Colonic mucosa (tissue), 4 donors: ENCODE measurements at regions not wholly inside any gene's neighbourhood (a gene's known extent, or its start where the extent isn't known, plus 50 kb on each side); places are given as distances from the start of the nearest gene placed in this dataset.

Experiments
- DNase-seq: peaks from one replicate; pipeline ENCODE4 v3.0.0-alpha.2; 2020
- H3K27ac ChIP-seq: fragments of 200-600 bp; one replicate; pipeline ENCODE4 v1.8.0; 2021
- H3K27me3 ChIP-seq: fragments of 200-600 bp; one replicate; pipeline ENCODE4 v1.8.0; 2021
- H3K36me3 ChIP-seq: fragments of 200-600 bp; one replicate; pipeline ENCODE4 v1.8.0; 2021
- H3K4me1 ChIP-seq: fragments of 200-600 bp; one replicate; pipeline ENCODE4 v1.8.0; 2021; ENCODE audit warnings: mild to moderate bottlenecking
- H3K4me3 ChIP-seq: fragments of 200-600 bp; one replicate; pipeline ENCODE4 v1.8.0; 2021
- H3K9ac ChIP-seq, 2 donors: one replicate each; pipeline ENCODE4 v1.7.0; 2013; ENCODE audit warnings: control low read depth in 2 of 2, low read depth in 2 of 2, low read length in 2 of 2
- H3K9me3 ChIP-seq: fragments of 200-600 bp; one replicate; pipeline ENCODE4 v1.8.0; 2021
- intact Hi-C: fragments of 100-400 bp; cut with DNase I; formaldehyde crosslinking; loops from one replicate; pipeline ENCODE4 v1.14.1; 2022
- TF ChIP-seq, protein P1 (sequence below): fragments of 200-600 bp; IDR thresholded peaks from one replicate; pipeline ENCODE4 v1.8.0; 2022; ENCODE audit warnings: antibody characterized with exemption, mild to moderate bottlenecking
- donor health status: healthy.
- donor health status: DM: no; HTN: no; CAD: no.
- donor health status: DM: no; HTN: no; CAD: no.

DNA sequence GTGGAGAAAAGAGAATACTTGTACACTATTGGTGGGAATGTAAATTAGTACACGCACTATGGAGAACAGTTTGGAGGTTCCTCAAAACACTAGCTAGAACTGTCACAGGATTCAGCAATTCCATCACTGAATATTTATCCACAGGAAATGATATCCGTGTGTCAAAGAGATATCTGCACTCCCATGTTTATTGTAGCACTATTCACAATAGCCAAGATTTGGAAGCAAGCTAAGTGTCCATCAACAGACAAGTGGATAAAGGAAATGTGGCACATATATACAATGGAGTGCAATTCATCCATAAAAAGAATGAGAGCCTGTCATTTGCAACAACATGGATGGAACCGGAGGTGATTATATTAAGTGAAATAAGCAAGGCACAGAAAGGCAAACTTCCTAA, 428.5 kb downstream of the CCDC91 start:
- TF ChIP-seq, protein P1, sequence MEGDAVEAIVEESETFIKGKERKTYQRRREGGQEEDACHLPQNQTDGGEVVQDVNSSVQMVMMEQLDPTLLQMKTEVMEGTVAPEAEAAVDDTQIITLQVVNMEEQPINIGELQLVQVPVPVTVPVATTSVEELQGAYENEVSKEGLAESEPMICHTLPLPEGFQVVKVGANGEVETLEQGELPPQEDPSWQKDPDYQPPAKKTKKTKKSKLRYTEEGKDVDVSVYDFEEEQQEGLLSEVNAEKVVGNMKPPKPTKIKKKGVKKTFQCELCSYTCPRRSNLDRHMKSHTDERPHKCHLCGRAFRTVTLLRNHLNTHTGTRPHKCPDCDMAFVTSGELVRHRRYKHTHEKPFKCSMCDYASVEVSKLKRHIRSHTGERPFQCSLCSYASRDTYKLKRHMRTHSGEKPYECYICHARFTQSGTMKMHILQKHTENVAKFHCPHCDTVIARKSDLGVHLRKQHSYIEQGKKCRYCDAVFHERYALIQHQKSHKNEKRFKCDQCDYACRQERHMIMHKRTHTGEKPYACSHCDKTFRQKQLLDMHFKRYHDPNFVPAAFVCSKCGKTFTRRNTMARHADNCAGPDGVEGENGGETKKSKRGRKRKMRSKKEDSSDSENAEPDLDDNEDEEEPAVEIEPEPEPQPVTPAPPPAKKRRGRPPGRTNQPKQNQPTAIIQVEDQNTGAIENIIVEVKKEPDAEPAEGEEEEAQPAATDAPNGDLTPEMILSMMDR = no peak
- H3K27ac ChIP-seq = no peak overlapping the region
- no peaks in the 10 kb centered on the region for H3K36me3 ChIP-seq
- intact Hi-C loops = no loop called here
- no peaks in the 10 kb centered on the region for H3K9me3 ChIP-seq
- H3K4me1 ChIP-seq = no peaks in the 10 kb centered on the region
- no peak overlapping the region for H3K9ac ChIP-seq
- H3K27me3 ChIP-seq = no peaks in the 10 kb centered on the region
- H3K4me3 ChIP-seq = no peak overlapping the region
- DNase-seq = no peak

DNA sequence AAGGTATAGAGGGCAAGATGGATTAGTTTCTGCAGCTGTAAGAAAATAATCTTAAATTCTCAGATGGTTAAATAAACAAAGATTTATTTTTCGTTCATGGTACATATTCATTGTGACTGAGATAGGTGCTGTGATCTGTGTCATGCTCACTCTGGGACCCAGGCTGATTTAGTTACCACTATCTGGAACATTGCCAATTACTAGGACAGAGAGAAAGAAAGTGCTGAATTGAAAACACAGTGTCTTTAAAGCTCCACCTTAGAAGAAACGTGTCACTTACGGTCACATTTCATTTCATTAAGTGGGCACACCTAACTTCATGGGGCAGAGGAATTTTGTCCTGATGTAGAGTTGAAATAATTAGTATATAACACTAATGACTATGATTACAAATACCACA, 430.0 kb downstream of the CCDC91 start:
- no peak overlapping the region for H3K27ac ChIP-seq
- H3K9ac ChIP-seq = no peak overlapping the region
- no peaks in the 10 kb centered on the region for H3K9me3 ChIP-seq
- DNase-seq = no peak
- no peaks in the 10 kb centered on the region for H3K27me3 ChIP-seq
- intact Hi-C loops = no loop called here
- no peaks in the 10 kb centered on the region for H3K4me1 ChIP-seq
- TF ChIP-seq, protein P1 = no peak
- no peak overlapping the region for H3K4me3 ChIP-seq
- H3K36me3 ChIP-seq = no peaks in the 10 kb centered on the region

DNA sequence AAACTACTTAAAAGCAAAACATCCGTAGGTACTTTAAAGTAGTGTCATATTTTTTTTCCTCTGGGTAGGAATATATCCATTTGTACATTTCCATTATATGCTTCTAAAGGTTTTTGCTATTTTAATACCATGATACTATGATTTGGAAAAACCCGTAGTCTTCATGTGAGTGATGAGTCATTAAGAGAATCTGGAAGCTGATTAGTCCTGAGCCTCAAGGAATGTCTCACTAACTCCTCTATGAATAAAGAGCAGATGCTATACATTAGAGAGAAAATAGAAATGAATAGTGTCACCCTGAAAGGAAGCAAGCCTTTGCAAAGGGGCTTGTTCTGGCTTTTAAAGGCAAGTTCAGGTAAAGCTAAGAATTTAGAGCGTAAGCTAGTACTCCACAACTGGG, 432.1 kb downstream of the CCDC91 start:
- Histone ChIP-seq H3K36me3 (no peaks in the 10 kb centered on the region), H3K4me3 (no peak overlapping the region), H3K4me1 (no peaks in the 10 kb centered on the region), H3K27me3 (no peaks in the 10 kb centered on the region), H3K9me3 (no peaks in the 10 kb centered on the region), H3K9ac (no peak overlapping the region), H3K27ac (no peak overlapping the region)
- TF ChIP-seq, protein P1 = no peak
- no peak for DNase-seq
- intact Hi-C loops = no loop called here

DNA sequence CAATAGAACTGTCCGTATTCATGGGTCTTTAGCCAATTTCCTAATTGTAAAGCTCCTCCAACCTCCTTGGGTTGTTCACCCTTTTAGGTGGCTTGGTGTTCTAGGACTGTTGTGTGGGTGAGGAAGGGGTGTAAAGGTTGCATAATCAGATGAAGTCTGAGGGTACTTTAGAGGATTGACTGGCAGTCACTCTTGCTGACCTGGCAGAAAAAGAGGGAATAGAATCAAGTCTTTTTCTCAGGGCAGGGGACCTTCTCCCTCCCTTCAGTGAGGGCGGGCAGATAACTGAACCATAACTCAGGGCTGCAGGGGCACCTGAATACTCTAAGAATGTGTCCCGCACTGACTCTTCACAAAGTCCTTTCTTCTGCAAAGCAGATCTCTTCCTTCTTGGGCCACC, 436.2 kb downstream of the CCDC91 start:
- Histone ChIP-seq H3K36me3 (no peaks in the 10 kb centered on the region), H3K27ac (no peak overlapping the region), H3K9me3 (no peaks in the 10 kb centered on the region), H3K4me3 (no peak overlapping the region), H3K27me3 (no peaks in the 10 kb centered on the region), H3K4me1 (no peaks in the 10 kb centered on the region), H3K9ac (no peak overlapping the region)
- intact Hi-C loops = no loop called here
- DNase-seq = no peak
- TF ChIP-seq, protein P1 = no peak

DNA sequence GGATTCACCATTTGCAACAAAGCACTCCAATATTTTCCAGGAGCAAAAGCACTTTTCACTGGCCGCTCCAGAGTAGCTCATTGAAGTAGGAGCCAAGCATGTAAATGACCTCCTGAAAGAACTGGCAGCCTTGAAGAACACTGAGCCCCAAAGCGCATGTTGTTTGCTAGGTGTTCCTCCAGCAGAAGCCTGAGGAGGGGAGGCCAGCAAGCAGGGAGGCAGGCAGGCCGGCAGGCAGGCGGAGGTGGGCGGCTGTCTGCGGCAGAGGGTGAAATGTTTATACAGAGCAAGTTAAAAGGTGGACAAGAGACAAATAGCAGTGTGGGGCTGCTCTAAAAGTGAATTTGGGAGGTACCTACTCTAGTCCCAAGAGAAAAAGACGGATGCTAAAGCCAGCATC, 439.4 kb downstream of the CCDC91 start:
- intact Hi-C loops = no loop called here
- Histone ChIP-seq H3K9ac (no peak overlapping the region), H3K4me3 (no peak overlapping the region), H3K27me3 (no peaks in the 10 kb centered on the region), H3K36me3 (no peaks in the 10 kb centered on the region), H3K27ac (no peak overlapping the region), H3K9me3 (no peaks in the 10 kb centered on the region), H3K4me1 (no peaks in the 10 kb centered on the region)
- no peak for DNase-seq
- TF ChIP-seq, protein P1 = no peak

DNA sequence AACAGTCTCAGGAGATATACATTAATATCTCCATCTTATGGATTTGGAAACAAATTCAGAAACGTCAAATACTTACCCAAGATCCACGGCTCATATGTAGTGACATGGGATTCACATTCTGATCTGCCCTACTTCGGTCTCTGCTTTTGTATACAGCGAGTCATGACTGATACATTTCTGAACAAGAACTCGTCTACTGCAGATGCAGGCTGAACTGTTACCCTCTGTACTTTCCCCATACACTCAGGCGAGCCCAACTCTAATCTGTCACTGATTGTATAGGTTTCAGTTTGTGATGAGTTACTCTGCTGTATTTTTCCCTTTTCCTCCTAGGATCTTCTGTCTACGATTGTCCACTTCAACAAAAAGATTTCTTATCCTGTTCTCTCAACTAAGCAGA, 441.6 kb downstream of the CCDC91 start:
- intact Hi-C loops = no loop called here
- Histone ChIP-seq H3K27me3 (no peaks in the 10 kb centered on the region), H3K4me1 (no peaks in the 10 kb centered on the region), H3K36me3 (no peaks in the 10 kb centered on the region), H3K9me3 (no peaks in the 10 kb centered on the region), H3K27ac (no peak overlapping the region), H3K9ac (no peak overlapping the region), H3K4me3 (no peak overlapping the region)
- TF ChIP-seq, protein P1 = no peak
- DNase-seq = no peak
